ENCODE measurements at regions not wholly inside any gene's neighbourhood (a gene's known extent, or its start where the extent isn't known, plus 50 kb on each side); places are given as distances from the start of the nearest gene placed in this dataset.

DNA sequence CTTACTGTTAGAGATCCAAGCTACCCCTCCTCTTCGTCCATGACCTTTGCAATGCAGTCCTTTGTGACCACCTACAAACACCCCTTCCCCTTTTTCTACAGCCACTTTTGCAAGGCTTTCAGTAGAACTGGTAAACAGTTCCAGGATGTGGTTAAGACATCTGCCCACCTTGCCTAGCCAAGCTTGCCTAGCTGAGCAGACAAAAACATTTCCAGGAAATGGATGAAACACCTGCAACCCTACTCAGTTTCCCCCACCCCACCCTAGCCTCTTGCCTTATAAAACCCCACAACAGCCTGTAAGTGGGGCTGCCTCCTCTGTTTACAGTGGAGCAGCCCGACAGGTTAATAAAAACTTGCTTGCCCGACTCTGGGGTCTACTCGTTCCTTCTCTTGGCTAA lies 133.8 kb downstream of the ZC4H2 start:
- ChIA-PET CTCF (no interaction called here), POLR2A (no interaction called here)
- Histone ChIP-seq H3K9me3 (ENCODE audit: control insufficient read depth in 1 of 2, insufficient read depth in 1 of 2, low read length in 2 of 2) (peaks cover 24 to 63% of the 10 kb centered on the region in 2 experiments), H3K27ac (ENCODE audit: low read depth in 1 of 2, low read length in 2 of 2) (peak overlapping the region in 1 of 2 donors; percentile 21), H3K4me3 (ENCODE audit: low read length) (no peak overlapping the region), H3K36me3 (ENCODE audit: insufficient read depth, low read length) (no peaks in the 10 kb centered on the region), H3K4me1 (ENCODE audit: insufficient read depth, low read length) (peaks cover 28% of the 10 kb centered on the region), H3K27me3 (ENCODE audit: control insufficient read depth in 1 of 2, insufficient read depth in 2 of 2, low read length in 2 of 2) (no peaks in the 10 kb centered on the region)
- Mint-ChIP-seq H3K36me3 (ENCODE audit: low read depth) (peaks cover 4% of the 10 kb centered on the region), H3K27me3 (no peaks in the 10 kb centered on the region), H3K4me1 (ENCODE audit: low read depth) (peaks cover 37% of the 10 kb centered on the region), H3K4me3 (peak overlapping the region; percentile 38), H3K9me3 (peaks cover 6% of the 10 kb centered on the region), H3K27ac (peak overlapping the region; percentile 81)
- DNase-seq, result peak in 7 of 14 experiments; percentile 5 to 40 (median 21)
- peak; percentile 29 for ATAC-seq (ENCODE audit: poor library complexity)
- TF ChIP-seq CTCF (IDR thresholded peaks at IDR 0.05), result no peak
- intact Hi-C loops (cut with DNase I, micrococcal nuclease), result no loop called here

DNA sequence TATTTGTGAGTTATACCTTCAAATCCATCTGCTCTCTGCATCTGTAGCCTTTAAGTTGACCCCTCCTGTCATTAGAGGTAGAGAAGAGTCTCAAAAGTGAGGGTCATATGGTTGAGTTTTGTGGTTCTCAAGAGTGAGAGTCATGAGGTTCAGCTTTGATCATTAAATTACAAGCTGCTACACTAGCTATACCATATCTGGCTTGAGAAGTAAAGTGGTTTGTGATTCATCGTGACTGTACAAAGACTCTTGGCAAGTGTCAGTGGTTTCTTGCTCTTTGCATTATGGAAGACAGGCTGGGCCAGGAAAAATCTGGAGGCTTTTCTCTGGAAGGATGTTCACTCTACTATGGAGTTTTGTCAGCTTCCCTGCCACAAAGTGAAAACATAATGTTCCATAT lies 170.6 kb downstream of the ZC4H2 start:
- Histone ChIP-seq H3K4me1 (ENCODE audit: insufficient read depth, low read length) (no peaks in the 10 kb centered on the region), H3K27ac (ENCODE audit: low read depth in 1 of 2, low read length in 2 of 2) (no peak overlapping the region), H3K27me3 (ENCODE audit: control insufficient read depth in 1 of 2, insufficient read depth in 2 of 2, low read length in 2 of 2) (no peaks in the 10 kb centered on the region), H3K4me3 (ENCODE audit: low read length) (no peak overlapping the region), H3K9me3 (ENCODE audit: control insufficient read depth in 1 of 2, insufficient read depth in 1 of 2, low read length in 2 of 2) (peaks cover 0 to 6% of the 10 kb centered on the region in 2 experiments), H3K36me3 (ENCODE audit: insufficient read depth, low read length) (no peaks in the 10 kb centered on the region)
- Mint-ChIP-seq H3K9me3 (peaks cover 2% of the 10 kb centered on the region), H3K27me3 (no peaks in the 10 kb centered on the region), H3K27ac (no peak overlapping the region), H3K4me3 (no peak overlapping the region), H3K4me1 (ENCODE audit: low read depth) (no peaks in the 10 kb centered on the region), H3K36me3 (ENCODE audit: low read depth) (peaks cover 3% of the 10 kb centered on the region)
- ATAC-seq (ENCODE audit: poor library complexity), result no peak
- no peak for DNase-seq
- POLR2A ChIA-PET, result no interaction called here
- CTCF ChIA-PET, result no interaction called here
- no peak for TF ChIP-seq CTCF (IDR thresholded peaks at IDR 0.05)
- intact Hi-C loops (cut with DNase I, micrococcal nuclease), result no loop called here

DNA sequence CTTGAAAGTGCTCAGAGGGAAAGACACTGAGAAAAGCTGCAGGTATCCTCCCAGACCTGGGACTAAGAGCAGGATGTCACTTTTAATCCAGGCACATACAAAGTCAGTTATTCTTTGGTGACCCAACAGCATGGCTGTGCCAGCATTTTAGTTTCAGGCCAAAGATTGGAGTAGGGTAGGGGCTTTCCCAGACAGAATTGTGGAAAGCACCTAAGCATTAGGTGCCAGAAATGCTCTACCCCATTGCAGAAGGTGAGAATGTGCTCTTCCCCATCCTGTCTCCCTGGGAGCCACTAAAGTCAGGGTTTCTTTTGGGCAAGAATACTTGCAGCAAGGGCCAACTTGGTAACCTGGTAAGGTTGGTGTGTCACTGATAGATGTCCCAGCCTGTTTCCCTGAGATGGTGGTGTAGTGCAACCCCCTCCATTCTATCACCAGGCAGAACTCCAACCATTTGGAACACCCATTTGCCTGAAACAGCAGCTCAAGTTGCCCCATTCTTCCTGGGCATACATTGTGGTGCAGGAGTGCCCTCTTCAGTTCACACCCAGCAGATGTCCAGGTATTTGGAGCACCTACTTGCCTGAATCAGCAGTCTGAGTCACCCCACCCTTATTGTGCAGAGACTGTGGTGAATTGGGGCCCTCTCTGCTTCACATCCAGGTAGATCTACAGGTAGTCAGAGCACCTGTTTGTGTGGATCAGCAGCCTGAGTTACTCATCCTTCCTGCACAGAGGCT lies 183.5 kb downstream of the ZC4H2 start:
- Mint-ChIP-seq H3K4me1 (ENCODE audit: low read depth) (no peaks in the 10 kb centered on the region), H3K4me3 (no peak overlapping the region), H3K9me3 (peaks cover 4% of the 10 kb centered on the region), H3K27ac (no peak overlapping the region), H3K36me3 (ENCODE audit: low read depth) (peaks cover 4% of the 10 kb centered on the region), H3K27me3 (no peaks in the 10 kb centered on the region)
- ChIA-PET POLR2A (no interaction called here), CTCF (no interaction called here)
- Histone ChIP-seq H3K4me1 (ENCODE audit: insufficient read depth, low read length) (no peaks in the 10 kb centered on the region), H3K27ac (ENCODE audit: low read depth in 1 of 2, low read length in 2 of 2) (no peak overlapping the region), H3K36me3 (ENCODE audit: insufficient read depth, low read length) (no peaks in the 10 kb centered on the region), H3K27me3 (ENCODE audit: control insufficient read depth in 1 of 2, insufficient read depth in 2 of 2, low read length in 2 of 2) (no peaks in the 10 kb centered on the region), H3K4me3 (ENCODE audit: low read length) (no peak overlapping the region), H3K9me3 (ENCODE audit: control insufficient read depth in 1 of 2, insufficient read depth in 1 of 2, low read length in 2 of 2) (peaks cover 0 to 6% of the 10 kb centered on the region in 2 experiments)
- ATAC-seq (ENCODE audit: poor library complexity), result no peak
- no peak for TF ChIP-seq CTCF (IDR thresholded peaks at IDR 0.05)
- intact Hi-C loops (cut with DNase I, micrococcal nuclease), result no loop called here
- DNase-seq, result no peak
